GM23338 (cell line): ENCODE measurements at regions not wholly inside any gene's neighbourhood (a gene's known extent, or its start where the extent isn't known, plus 50 kb on each side); places are given as distances from the start of the nearest gene placed in this dataset.

Experiments used
- ATAC-seq: fragments of 200-7000 bp; cut with Tn5 transposase; 3 replicates; pipeline ENCODE4 v1.9.1; 2020
- DNase-seq: peaks from one replicate; pipeline ENCODE4 v3.0.0-alpha.2; 2015; ENCODE audit warnings: low spot score
- H2AFZ ChIP-seq: fragments of 200-600 bp; sonication (generic); 2 replicates; pipeline ENCODE4 v1.8.0; 2016; ENCODE audit warnings: antibody characterized with exemption, mild to moderate bottlenecking, moderate library complexity
- H3F3A ChIP-seq: fragments of 200-600 bp; sonication (generic); replicated peaks from 2 replicates; pipeline ENCODE4 v1.8.0; 2017; ENCODE audit warnings: antibody characterized with exemption, mixed run types, low read depth
- H3K27ac ChIP-seq: fragments of 200-600 bp; sonication (generic); 2 replicates; pipeline ENCODE4 v1.6.1; 2016; ENCODE audit warnings: low read depth
- H3K27me3 ChIP-seq: fragments of 200-600 bp; sonication (generic); 2 replicates; pipeline ENCODE4 v1.8.0; 2016; ENCODE audit warnings: mild to moderate bottlenecking, mixed run types, moderate library complexity; ENCODE audit not compliant: insufficient read depth
- H3K36me3 ChIP-seq: fragments of 200-600 bp; sonication (generic); 2 replicates; pipeline ENCODE4 v1.8.0; 2016; ENCODE audit warnings: mild to moderate bottlenecking; ENCODE audit not compliant: insufficient read depth
- H3K4me1 ChIP-seq: fragments of 200-600 bp; sonication (generic); 2 replicates; pipeline ENCODE4 v1.8.0; 2016; ENCODE audit warnings: mild to moderate bottlenecking, moderate library complexity; ENCODE audit not compliant: insufficient read depth
- H3K4me2 ChIP-seq: fragments of 200-600 bp; sonication (generic); 2 replicates; pipeline ENCODE4 v1.7.1; 2017; ENCODE audit warnings: mixed run types
- H3K4me3 ChIP-seq: fragments of 200-600 bp; sonication (generic); 2 replicates; pipeline ENCODE4 v1.6.1; 2016; ENCODE audit warnings: mixed run types
- H3K79me2 ChIP-seq: fragments of 200-600 bp; sonication (generic); replicated peaks from 2 replicates; pipeline ENCODE4 v1.8.0; 2017; ENCODE audit warnings: mild to moderate bottlenecking; ENCODE audit not compliant: insufficient read depth
- H3K9me2 ChIP-seq: fragments of 200-600 bp; sonication (generic); 2 replicates; pipeline ENCODE4 v1.8.0; 2017; ENCODE audit not compliant: insufficient read depth
- H4K20me1 ChIP-seq: fragments of 200-600 bp; sonication (generic); replicated peaks from 2 replicates; pipeline ENCODE4 v1.8.0; 2017; ENCODE audit warnings: mild to moderate bottlenecking; ENCODE audit not compliant: insufficient read depth
- H3K27ac Mint-ChIP-seq: 2 replicates; pipeline ENCODE4 v1.8.0; 2020; ENCODE audit warnings: inconsistent platforms, mild to moderate bottlenecking, moderate library complexity, mixed read lengths
- H3K27me3 Mint-ChIP-seq: 3 replicates; pipeline ENCODE4 v1.8.0; 2022; ENCODE audit warnings: low read depth, mild to moderate bottlenecking, moderate library complexity, mixed read lengths, inconsistent platforms; ENCODE audit not compliant: insufficient read depth, poor library complexity
- H3K36me3 Mint-ChIP-seq: 3 replicates; pipeline ENCODE4 v1.8.0; 2021; ENCODE audit warnings: low read depth, mild to moderate bottlenecking, inconsistent platforms, moderate library complexity, mixed read lengths
- H3K4me1 Mint-ChIP-seq: 3 replicates; pipeline ENCODE4 v1.8.0; 2020; ENCODE audit warnings: mild to moderate bottlenecking, inconsistent platforms, mixed read lengths
- H3K4me3 Mint-ChIP-seq: 3 replicates; pipeline ENCODE4 v1.8.0; 2021; ENCODE audit warnings: moderate library complexity, mild to moderate bottlenecking, inconsistent platforms, mixed read lengths
- H3K9me3 Mint-ChIP-seq: 3 replicates; pipeline ENCODE4 v1.8.0; 2020; ENCODE audit warnings: moderate library complexity, mild to moderate bottlenecking, inconsistent platforms, mixed read lengths
- ETS1 ChIP-seq: IDR thresholded peaks from 2 replicates; pipeline ENCODE4 v1.6.1; 2016; ENCODE audit warnings: antibody characterized with exemption
- EZH2 ChIP-seq: fragments of 200-600 bp; sonication (generic); IDR thresholded peaks from one replicate; pipeline ENCODE4 v1.8.0; 2017; ENCODE audit warnings: antibody characterized with exemption, mild to moderate bottlenecking, low read depth; ENCODE audit not compliant: unreplicated experiment
- JUNB ChIP-seq: IDR thresholded peaks from one replicate; pipeline ENCODE4 v1.6.1; 2016; ENCODE audit warnings: antibody characterized with exemption; ENCODE audit not compliant: unreplicated experiment
- POLR2AphosphoS5 ChIP-seq: IDR thresholded peaks from 2 replicates; pipeline ENCODE4 v1.6.1; 2016; ENCODE audit warnings: antibody characterized with exemption, low read depth
- ZNF114 ChIP-seq: fragments of 250-450 bp; sonication (Bioruptor Pico); IDR thresholded peaks from 2 replicates; pipeline ENCODE4 v1.5.0; 2020; ENCODE audit warnings: mild to moderate bottlenecking, moderate library complexity
- TF ChIP-seq, protein P1 (sequence below): fragments of 250-450 bp; sonication (Bioruptor Pico); IDR thresholded peaks from 2 replicates; pipeline ENCODE4 v1.5.0; 2020; ENCODE audit warnings: mild to moderate bottlenecking, moderate library complexity

- H4K20me1 ChIP-seq = no peaks in the 10 kb centered on the region
- no peaks in the 10 kb centered on the region for H3K27me3 ChIP-seq
- DNase-seq = no peak
- no peaks in the 10 kb centered on the region for H3K9me3 Mint-ChIP-seq
- H3K79me2 ChIP-seq = no peaks in the 10 kb centered on the region
- H3K36me3 Mint-ChIP-seq = no peaks in the 10 kb centered on the region
- H3F3A ChIP-seq = no peaks in the 10 kb centered on the region
- no peaks in the 10 kb centered on the region for H3K36me3 ChIP-seq
- H3K4me2 ChIP-seq = no peak overlapping the region
- H3K9me2 ChIP-seq = 0 out of 2 replicates have a peak, but pooled peaks cover 11% of the 10 kb centered on the region
- H3K4me3 Mint-ChIP-seq = no peak overlapping the region
- no peak for TF ChIP-seq ZNF114
- TF ChIP-seq, protein P1, sequence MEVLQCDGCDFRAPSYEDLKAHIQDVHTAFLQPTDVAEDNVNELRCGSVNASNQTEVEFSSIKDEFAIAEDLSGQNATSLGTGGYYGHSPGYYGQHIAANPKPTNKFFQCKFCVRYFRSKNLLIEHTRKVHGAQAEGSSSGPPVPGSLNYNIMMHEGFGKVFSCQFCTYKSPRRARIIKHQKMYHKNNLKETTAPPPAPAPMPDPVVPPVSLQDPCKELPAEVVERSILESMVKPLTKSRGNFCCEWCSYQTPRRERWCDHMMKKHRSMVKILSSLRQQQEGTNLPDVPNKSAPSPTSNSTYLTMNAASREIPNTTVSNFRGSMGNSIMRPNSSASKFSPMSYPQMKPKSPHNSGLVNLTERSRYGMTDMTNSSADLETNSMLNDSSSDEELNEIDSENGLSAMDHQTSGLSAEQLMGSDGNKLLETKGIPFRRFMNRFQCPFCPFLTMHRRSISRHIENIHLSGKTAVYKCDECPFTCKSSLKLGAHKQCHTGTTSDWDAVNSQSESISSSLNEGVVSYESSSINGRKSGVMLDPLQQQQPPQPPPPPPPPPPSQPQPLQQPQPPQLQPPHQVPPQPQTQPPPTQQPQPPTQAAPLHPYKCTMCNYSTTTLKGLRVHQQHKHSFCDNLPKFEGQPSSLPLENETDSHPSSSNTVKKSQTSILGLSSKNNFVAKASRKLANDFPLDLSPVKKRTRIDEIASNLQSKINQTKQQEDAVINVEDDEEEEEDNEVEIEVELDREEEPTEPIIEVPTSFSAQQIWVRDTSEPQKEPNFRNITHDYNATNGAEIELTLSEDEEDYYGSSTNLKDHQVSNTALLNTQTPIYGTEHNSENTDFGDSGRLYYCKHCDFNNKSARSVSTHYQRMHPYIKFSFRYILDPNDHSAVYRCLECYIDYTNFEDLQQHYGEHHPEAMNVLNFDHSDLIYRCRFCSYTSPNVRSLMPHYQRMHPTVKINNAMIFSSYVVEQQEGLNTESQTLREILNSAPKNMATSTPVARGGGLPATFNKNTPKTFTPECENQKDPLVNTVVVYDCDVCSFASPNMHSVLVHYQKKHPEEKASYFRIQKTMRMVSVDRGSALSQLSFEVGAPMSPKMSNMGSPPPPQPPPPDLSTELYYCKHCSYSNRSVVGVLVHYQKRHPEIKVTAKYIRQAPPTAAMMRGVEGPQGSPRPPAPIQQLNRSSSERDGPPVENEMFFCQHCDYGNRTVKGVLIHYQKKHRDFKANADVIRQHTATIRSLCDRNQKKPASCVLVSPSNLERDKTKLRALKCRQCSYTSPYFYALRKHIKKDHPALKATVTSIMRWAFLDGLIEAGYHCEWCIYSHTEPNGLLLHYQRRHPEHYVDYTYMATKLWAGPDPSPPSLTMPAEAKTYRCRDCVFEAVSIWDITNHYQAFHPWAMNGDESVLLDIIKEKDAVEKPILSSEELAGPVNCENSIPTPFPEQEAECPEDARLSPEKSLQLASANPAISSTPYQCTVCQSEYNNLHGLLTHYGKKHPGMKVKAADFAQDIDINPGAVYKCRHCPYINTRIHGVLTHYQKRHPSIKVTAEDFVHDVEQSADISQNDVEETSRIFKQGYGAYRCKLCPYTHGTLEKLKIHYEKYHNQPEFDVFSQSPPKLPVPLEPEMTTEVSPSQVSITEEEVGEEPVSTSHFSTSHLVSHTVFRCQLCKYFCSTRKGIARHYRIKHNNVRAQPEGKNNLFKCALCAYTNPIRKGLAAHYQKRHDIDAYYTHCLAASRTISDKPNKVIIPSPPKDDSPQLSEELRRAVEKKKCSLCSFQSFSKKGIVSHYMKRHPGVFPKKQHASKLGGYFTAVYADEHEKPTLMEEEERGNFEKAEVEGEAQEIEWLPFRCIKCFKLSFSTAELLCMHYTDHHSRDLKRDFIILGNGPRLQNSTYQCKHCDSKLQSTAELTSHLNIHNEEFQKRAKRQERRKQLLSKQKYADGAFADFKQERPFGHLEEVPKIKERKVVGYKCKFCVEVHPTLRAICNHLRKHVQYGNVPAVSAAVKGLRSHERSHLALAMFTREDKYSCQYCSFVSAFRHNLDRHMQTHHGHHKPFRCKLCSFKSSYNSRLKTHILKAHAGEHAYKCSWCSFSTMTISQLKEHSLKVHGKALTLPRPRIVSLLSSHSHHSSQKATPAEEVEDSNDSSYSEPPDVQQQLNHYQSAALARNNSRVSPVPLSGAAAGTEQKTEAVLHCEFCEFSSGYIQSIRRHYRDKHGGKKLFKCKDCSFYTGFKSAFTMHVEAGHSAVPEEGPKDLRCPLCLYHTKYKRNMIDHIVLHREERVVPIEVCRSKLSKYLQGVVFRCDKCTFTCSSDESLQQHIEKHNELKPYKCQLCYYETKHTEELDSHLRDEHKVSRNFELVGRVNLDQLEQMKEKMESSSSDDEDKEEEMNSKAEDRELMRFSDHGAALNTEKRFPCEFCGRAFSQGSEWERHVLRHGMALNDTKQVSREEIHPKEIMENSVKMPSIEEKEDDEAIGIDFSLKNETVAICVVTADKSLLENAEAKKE = no peak
- no peak for TF ChIP-seq EZH2
- no peak for TF ChIP-seq ETS1
- no peak for TF ChIP-seq JUNB
- TF ChIP-seq POLR2AphosphoS5 = no peak
- H3K27ac ChIP-seq = no peak overlapping the region
- no peaks in the 10 kb centered on the region for H3K27me3 Mint-ChIP-seq
- H3K4me3 ChIP-seq = no peak overlapping the region
- ATAC-seq = no peak
- no peak overlapping the region for H2AFZ ChIP-seq
- no peaks in the 10 kb centered on the region for H3K4me1 ChIP-seq
- H3K27ac Mint-ChIP-seq = no peak overlapping the region
- H3K4me1 Mint-ChIP-seq = no peaks in the 10 kb centered on the region
Observed at GRCh38 chr13:50677258-50677657, 166.2 kb downstream of the DLEU7 start.
